ENCODE measurements at regions not wholly inside any gene's neighbourhood (a gene's known extent, or its start where the extent isn't known, plus 50 kb on each side); places are given as distances from the start of the nearest gene placed in this dataset.
"Not testable (repeated sequence)": the region's sequence is repeated elsewhere in the genome, so short reads cannot be mapped to it uniquely, and the experiment has no call there.

DNA sequence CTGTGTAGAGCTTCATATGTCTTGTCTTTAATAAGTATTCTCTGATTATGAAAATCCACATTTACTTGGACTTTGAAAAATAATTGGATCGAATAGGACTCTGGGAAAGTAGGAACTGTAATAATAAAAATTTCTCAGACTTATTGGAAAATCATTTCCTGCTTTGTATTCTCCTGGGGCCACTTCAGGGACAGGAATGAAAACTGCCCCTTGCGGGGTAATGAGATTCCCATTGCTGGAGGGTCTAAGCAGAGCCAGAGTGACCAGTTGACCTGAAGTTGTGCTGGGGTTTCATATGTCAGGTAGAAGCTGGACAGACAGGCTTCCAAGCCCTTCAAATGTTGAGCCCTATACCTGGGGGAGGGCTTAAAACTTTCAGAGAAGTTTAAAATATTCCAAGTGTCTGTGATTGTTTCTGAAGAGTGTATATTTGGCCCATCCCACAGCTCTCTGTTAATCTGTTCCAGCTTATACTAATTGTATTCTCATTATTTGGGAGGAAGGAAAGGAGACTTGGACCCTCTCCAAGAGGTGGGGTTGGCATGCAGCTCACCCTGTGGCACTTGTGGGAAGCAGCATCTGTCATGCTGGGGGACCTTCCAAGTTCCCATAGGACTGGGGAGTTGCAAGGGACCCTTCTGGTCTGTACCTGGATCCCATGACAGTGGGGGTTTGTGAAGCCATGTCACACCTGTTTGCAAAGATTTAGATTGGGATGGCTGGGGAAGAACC lies 268.7 kb upstream of the ATP5MC3 start:
- DNase-seq, result peak; percentile 6

DNA sequence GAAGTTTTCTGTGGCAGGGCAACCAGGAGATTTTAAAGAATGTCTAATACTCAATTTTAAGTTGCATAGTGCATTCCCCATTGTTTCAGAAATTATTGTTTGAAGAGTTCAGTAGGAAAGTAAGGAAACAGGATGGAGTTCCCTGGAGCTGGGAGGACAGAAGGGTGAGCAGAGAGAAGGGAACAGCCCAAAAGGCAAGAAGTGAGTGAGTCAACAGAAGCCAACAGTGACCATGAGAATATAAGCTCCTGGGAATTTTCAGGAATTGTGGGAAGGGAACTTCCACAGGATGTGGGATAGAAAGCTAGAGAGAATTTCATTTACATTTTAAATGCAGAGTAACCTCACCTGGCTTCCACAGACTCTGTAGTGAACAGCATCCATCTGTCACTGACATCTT lies 268.1 kb upstream of the ATP5MC3 start:
- DNase-seq, result no peak

DNA sequence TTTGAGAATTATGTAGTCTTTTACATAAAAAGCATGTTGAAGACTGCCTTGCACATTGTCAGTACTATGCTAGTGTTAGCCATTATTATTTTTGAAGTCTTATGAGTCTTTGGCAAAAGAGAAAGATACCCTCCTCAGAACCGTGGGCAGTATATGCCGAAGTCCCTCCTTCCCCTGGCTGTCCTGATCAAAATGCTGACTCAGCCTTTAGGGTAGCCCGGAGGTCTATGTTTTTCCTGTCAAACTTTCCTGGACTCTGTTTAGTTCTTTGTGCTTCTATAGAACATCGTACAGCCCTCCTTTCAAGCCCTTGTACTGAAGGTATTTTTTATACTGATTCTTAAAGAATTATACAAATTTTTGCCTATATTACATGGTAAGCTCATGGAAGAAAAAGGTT lies 264.7 kb upstream of the ATP5MC3 start:
- DNase-seq, result no peak

DNA sequence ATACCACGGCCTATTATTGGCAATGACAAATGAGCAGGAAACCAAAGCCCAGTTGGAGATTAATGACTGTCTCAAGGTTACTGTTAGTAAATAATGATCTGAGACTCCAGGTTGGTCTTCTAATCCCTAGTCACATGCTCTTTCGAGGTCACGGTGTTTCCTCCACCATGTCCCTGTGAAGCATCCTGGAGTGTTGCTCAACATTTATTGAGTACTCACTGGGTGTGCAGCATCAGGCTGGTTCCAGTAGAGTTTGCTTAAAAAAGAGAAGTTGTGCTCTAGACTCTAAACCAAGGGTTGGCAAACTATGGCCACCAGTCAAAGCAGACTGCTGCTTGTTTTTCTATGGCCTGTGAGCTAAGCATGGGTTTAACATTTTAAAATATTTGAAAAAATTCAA lies 263.8 kb upstream of the ATP5MC3 start:
- no peak for DNase-seq

DNA sequence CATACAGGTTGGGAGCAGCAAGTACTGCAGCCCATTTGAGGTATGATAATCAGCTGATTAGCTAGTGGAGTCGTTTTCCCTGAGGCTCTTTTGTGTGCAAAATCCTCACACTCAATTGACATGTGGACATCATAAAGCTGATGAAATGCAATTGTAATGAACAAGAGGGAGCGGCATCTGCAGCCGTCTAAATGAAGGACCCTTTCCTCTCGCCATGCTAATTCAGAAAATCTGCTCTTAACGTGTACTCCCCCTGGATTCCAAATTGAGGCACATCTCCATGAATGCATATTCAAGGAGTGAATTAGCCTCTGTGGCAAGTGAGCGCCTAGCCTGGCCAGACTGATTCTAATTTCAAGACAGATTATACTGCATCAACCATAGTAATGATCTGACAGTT lies 260.9 kb upstream of the ATP5MC3 start:
- no peak for DNase-seq

DNA sequence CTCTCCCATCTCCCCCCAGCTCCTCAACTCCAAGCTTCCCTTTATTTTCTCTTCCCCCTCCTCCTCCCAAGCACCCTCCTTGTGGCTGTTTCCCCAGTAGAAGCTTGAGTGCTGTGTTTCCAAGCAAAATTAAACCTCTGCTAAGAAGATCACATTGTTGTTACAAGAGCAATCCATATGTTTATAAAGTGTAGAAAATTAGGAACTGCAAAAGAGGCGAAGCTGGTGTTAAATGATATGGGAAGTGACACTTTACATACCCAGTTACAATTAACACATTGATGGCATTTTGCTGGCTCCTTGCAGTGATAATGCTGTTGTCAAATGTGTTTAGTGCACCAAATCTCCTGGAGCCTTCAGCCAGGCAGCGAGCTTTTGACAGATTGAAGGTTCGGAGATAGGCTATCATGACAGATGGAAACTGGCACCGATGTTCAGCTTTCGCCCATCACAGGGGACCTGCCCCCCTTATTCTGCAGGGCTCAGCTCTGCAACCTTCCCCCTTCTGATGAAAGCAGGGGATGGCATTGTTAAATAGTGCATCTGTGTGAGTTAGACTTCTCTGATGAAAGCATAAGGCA lies 259.8 kb upstream of the ATP5MC3 start:
- no peak for DNase-seq

DNA sequence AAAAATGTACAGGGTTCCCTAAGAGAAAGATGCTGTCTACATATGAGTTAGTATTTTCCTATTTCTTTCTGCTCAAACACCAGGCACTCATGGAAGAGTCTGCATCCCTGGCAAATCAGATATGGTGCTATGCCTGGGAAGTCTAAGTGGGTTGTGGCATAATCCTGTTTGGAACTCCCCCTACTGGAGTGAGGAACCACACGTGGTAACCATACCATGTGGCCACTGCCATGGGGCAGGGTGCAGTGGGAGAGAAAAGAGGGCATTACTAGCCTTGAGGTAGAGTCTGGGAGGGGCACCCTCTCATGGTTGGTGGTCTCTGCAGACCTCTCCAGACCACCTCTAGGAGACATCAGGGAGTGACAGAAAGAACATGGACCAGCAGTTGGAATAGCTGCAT lies 257.9 kb upstream of the ATP5MC3 start:
- DNase-seq, result no peak

DNA sequence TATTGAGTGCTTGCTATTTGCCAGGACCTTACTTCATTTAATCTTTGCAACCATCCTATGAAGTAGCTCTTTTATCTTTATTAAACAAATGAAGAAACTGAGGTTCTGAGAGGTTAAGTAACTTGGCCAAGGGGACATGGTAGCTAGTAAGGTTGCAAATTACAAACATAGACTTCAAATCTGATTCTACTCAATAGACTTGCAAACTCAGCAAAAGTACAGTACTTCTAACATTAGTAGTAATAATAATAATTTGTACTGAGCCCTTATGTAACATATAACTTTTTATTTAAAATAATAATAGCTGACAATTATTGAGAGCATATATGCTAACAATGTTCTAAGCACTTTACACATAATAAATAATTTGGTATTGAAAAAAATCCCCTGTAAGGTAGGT lies 255.7 kb upstream of the ATP5MC3 start:
- DNase-seq, result no peak

DNA sequence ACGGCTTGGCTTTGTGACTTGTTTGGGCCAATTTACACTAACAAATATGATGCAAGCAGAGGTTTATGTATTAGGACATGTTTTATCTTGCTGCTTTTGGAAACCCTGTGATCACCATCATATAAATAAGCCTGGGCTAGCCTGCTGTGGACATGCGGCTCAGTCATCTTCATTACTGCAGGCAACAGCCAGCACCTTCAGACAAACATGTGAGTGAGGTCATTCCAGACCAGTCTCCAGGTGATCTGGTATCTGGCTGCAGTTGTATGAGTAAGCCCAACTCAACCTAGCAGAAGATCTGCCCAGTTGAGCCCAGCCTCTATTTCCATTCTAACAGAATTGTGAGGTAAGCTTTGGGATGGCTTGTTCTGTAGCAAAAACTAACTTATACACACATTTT lies 254.6 kb upstream of the ATP5MC3 start:
- DNase-seq, result no peak

DNA sequence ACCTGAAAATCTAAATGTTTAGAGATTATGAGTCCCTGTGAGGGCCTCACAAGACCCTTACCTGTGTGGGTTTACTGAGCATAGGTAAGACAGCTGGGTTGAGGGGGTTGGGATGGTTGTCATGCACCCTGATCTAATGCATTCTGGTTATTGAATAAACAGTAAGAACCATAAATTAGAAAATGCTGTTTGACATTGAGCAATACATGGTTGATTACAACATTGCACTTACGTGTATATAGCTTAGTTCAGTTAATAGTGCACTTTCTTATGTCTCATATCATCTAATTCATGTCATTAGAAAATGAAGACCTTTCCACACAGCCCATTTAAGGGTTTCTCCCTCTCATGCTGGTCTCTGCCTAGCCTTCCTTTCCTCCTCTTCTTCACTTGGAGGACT lies 253.5 kb upstream of the ATP5MC3 start:
- DNase-seq, result no peak

DNA sequence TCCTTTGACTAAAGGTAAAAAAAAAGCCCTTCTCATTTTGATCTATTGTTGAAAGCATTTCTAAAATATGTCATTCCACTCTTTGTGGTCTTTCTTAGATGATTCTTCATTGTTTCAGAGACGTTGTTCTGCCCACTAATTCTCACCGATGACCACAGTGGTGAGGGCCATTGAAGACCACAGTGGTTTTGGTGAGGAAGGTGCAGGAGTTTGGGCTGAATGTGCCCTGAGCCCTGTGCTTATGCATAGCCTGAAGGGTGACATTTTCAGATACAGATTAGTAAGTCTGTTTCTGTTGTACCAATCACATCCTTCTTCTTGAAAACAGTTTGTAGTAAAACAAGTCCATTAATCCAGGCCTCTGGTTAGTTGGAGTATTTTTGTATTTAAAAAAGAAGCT lies 251.3 kb upstream of the ATP5MC3 start:
- no peak for DNase-seq

DNA sequence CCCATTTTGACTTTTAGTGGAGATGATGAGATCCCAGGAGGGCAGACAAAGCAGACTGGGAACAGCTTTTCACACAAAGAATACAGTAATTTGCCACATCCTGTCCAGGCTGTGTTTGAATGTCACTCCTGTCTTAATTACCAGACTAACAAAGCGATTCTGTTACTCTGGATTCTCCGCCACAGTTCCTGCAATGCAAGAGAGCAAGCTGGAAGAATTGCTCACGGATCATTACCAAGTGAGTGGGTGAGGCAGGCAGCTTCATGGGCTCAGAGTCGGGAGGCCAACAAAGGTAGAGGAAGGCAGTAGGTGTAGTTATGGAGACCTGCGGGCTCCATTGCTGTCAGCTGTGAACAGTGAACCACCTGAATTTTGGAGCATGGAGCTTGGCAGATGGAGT lies 250.5 kb upstream of the ATP5MC3 start:
- DNase-seq, result no peak

DNA sequence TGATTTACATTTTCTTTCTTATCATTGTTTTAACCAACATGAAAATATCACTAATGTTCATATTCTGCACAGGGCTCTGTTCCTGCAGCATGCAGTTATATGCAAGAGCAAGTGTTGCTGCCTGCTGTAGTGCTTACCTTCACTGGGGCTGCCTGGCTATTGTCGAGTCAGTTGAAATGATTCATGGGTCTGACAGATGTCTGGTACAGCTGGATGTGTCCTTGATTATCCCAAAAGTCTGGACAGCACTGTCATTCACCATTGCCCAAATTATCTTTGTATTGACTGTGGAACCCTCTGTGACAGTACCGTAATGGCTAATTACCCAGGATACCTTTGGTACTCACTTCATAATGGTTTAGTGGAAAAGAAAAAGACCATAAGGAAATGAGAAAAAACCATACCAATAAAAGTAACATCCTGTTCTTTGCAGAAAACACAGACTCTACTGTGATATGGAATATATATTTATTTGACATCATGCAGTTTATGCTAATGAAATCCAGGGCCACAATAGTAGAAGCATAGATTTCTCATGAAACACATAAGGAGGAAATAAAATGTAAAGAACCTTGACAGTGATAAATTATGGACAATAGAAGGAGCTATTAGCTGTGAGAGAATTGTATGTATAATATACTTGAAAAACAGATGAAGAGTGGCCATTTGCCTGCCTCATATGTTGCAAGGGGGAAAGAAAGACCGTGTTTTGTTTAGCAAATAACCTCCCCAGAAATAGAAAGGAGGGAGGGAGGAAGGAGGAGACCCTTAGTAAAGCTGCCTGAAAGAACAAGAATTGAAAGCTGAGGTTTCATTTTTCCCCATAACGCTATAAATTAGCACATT lies 249.8 kb upstream of the ATP5MC3 start:
- DNase-seq, result no peak

DNA sequence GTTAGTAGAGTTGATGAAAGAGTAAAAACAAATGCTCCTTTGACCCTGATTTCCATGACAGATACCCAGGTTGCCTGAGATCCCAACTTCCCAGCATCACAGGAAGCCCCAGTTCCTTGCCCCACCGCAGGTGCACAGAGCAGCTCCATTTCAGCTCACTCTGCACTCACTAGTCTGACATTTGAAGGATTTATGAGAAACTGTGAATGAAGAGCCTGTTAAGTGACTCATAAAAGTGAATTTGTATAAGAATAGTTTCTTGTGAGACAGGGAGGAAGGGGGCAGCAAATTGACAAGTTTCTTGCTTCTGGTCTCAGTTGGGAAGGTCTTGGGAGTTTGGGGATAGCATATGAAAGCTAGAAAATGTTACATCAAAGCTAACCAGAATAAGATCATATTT lies 248.7 kb upstream of the ATP5MC3 start:
- DNase-seq, result no peak

DNA sequence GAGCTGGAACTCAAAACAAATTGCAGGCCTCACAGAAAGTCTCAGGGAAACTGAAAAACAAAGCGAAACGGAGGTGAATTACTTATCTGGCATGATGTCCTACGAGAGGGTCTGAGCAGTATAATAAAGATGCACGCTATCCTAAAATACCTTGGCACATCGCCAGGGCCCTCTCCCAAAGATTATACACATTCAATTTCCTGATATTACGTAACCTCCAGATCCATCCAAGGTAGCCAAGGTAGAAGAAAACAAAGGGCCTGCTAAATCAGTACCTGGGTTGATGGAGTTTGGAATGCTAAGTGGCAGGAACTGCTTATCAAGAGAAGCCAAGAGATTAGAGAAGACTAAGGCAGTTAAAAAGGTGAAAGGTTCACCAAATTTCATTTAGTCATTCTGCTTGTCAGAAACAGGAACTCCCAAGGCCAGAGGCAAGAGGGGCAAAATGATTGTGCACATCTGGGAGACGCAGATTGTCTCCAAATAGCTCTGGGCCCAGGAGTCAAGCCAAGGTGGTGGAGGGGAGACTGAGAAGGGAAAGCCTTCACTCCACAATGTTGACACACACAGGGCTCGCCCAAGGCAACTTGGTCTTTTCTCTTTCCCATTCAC lies 236.8 kb upstream of the ATP5MC3 start:
- DNase-seq, result no peak

DNA sequence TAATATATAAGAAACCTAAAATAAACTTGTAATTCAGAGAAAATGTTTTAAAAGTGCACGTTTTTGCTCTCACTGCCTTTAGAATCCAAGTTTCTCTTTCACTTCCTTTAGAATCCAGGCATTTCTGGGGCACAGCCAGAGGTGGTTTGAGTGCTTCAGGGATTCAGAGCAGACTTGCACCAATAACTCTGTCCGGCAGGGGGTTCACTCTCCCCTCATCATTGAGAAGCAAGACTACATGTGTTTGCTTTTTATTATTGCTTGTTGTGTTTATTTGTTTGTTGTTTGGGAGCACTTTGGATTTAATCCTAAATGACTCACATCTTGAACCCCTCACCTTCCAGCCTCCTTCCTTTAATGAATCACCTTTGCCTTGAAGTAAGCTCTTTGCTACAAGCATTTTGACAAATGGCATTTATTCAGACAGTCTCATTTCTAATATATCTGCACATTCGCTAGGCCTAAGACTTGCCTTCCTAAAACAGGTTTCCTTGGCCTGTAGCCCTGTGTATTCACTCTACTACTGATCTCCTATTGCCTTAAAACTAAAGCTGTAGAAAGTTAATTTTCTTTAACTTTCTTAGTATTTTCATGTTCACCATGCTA lies 233.5 kb upstream of the ATP5MC3 start:
- DNase-seq, result no peak

DNA sequence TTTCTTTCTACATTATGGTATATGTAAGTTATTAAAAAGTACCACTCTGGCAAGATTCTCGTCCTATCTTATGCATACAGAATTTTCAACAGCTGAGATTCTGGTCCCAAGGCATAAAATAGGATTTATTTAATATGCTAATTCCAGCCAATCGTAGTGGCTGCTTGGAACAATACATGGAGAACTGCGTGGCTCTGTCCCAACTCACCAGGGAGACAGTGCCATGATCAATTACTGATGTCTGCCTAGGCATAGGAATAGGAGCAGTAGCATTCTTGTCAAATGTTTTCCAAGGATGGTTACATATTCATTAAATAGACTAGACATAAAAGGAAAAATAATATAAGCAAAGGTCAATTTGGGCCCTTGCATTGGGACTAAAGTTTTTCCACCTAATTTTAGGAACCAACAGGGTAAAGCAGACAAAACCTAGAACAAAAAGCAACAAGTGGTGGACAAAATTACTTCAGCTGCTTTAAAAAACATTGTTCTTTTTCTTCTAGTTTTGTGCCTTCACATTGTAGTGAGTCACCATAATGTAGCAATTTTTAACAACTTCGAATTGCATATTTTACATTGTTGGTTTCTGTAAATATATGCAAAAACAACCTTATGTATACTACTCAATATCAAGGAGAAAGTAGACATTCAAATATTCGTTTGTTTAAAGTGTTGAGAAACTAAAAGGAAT lies 232.8 kb upstream of the ATP5MC3 start:
- no peak for DNase-seq

DNA sequence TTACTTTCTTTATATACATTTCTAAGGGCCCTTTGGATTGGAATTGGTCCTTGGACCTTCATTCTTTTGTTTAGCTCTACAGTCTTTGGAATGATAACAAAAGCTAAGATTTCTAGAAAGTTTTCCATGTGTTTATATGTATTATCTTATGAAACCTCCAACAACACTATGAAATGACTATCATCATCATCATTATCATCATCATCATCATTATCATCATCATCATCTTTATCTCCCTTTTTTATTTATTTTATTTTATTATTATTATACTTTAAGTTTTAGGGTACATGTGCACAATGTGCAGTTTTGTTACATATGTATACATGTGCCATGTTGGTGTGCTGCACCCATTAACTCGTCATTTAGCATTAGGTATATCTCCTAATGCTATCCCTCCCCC lies 229.4 kb upstream of the ATP5MC3 start:
- DNase-seq, result not testable (repeated sequence)

DNA sequence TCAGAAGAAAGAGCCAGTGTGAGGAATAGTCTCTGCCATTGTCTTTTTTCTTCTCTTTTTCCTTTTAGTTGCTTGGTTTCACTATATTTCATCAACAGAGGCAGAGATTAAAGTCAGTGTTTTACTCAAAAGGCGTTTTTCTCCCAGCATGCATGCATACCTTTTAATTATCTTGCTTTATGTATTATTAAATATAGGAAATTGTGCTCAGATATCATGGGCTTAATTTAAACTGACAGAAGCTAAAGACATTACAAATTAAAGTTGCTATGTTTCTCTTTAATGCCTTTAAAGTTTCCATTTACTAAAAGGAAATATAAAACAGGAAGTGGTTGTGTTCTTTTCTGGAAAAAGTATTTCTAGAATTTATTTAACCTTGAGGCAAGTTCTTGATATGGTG lies 223.3 kb upstream of the ATP5MC3 start:
- no peak for DNase-seq

DNA sequence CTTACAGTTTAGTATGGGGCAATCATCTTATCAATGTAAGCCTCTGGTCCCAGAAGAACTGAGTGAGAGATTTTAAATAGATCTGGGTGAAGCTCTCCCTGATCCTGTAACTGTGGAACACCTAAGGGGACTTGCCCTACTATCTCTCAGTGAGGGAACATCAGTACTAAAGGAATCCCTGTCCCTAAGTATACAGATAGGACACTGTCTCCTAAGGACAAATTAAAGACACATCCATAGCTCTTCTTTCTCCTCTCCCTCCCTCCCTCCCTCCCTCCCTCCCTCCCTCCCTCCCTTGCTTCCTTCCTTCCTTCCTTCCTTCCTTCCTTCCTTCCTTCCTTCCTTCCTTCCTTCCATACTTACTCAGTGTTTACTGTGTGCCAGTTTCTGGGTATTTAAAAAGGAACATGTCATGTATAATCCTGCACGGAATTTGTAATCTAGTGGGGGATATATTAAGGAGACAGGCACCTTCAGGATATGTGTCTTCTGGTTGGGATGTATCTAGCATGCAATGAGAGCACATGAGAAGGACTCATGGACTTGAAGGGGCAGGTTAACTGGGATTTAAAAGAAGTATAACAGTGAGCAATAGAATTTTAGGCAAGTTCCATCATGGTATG lies 222.2 kb upstream of the ATP5MC3 start:
- no peak for DNase-seq

DNA sequence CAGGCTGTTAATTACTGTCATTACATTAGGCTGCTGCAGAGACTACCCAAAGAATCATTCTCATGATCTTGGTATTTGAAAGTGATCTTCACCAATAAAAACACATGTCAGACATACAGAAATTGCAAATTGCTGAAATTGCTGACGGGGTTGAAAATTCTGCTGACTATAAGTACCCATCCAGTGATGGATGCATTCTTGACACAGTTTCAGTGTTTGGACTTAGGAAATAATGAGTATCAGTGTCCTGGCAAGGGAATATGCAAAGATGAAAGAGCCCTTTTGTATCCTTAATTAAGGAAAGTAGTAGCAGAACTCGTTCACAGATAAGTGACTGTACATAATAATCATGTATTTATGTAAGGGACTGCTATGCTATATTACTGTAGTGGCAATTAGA lies 221.1 kb upstream of the ATP5MC3 start:
- no peak for DNase-seq

DNA sequence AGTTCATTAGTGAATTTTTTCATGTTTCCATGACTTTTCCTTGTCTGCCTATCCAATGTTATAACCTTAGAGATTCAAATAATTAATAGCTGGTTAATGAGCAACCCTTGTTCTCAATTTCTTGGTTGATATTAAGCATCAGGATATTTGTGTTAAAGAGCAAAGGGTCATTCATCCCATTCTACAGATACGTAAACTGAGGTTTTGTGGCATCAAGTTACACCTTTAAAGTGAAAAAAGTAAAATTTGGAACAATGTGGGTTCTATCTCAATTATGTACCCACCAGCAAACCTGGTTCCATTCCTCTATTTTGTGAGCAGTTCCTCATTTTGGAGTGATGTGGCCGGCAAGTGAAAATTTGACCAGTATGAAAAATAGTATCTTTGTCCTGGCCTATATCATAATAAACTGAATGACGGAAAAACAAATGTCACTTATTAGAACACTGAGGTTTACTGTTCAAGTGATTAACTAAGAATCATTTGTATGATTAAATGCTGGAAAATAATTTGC lies 220.5 kb upstream of the ATP5MC3 start:
- DNase-seq, result no peak

All from NCI-H446 treated with DMSO at 0.1 percent for 48 hours (cell line).